ENCODE measurements at regions not wholly inside any gene's neighbourhood (a gene's known extent, or its start where the extent isn't known, plus 50 kb on each side); places are given as distances from the start of the nearest gene placed in this dataset.

DNA sequence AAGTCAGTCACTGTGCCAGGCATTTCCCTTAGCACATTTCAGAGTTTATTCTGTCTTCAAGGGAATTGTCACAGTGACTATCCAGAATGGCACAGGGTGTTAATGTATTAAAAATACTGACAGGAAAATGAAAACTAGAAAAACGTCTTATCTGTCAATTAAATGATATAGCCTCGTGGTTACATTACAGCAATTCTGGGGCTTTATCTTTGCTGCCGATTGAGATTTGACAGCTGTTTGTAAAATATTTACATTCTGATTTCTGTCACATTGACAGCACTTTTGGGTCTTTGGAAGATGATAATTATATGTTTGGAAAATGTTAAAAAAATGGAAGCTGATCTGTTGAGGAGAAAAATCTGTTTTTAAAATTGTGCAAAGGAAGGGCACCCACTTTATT is 250.0 kb downstream of the CHRM3 start:
- Mint-ChIP-seq H3K9me3 (no peaks in the 10 kb centered on the region), H3K27me3 (no peaks in the 10 kb centered on the region), H3K27ac (no peak overlapping the region), H3K4me1 (no peaks in the 10 kb centered on the region), H3K36me3 (ENCODE audit: low read depth) (no peaks in the 10 kb centered on the region), H3K4me3 (no peak overlapping the region)
- intact Hi-C loops (cut with micrococcal nuclease), result no loop called here
- no peak for DNase-seq

DNA sequence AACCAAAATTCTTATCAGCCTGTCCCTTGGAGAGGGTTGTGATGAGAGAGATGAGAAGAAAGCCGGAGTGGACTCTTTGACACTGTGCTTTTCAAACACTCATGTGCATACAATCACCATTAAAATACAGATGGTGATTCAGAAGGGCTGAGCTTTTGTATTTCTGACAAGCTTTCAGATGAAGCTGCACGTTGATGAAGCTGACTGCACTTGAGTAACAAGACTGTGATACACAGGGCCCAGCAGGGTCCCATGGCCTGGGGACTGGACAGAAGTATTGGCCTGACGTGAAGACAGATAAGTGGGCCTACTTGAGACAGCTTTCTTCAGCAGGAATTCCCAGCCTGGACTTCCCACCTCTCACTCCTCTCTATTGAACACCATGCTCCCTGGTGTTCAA is 258.2 kb downstream of the CHRM3 start:
- no peaks in the 10 kb centered on the region for H3K4me1 Mint-ChIP-seq
- intact Hi-C loops (cut with micrococcal nuclease), result no loop called here
- no peak overlapping the region for H3K27ac Mint-ChIP-seq

DNA sequence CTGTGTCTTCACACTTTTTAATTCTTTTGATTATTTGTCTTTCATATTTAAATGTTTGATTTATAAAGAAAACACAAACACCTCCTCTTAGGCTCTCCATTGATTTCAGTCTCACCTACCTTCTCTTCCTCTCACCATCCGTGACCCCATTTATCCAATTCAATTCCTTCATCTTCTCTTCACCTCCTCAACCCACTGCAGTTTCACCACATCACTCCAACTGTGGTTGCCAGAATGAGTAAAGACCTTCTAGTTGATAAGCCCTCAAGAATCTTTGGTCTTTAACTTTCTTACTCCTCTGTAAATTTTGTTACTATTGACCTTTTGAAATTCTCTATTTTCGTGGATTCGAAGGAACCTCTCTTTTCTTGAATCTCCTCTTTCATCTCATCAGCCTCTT is 260.7 kb downstream of the CHRM3 start:
- DNase-seq, result peak; percentile 43
- intact Hi-C loops (cut with micrococcal nuclease), result no loop called here
- no peaks in the 10 kb centered on the region for H3K4me1 Mint-ChIP-seq

More for the DNA sequence above, 258.2 kb downstream of the CHRM3 start:
- DNase-seq, result peak; percentile 41
- H3K36me3 Mint-ChIP-seq (ENCODE audit: low read depth), result no peaks in the 10 kb centered on the region
- no peaks in the 10 kb centered on the region for H3K27me3 Mint-ChIP-seq
- no peak overlapping the region for H3K4me3 Mint-ChIP-seq
- H3K9me3 Mint-ChIP-seq, result no peaks in the 10 kb centered on the region

DNA sequence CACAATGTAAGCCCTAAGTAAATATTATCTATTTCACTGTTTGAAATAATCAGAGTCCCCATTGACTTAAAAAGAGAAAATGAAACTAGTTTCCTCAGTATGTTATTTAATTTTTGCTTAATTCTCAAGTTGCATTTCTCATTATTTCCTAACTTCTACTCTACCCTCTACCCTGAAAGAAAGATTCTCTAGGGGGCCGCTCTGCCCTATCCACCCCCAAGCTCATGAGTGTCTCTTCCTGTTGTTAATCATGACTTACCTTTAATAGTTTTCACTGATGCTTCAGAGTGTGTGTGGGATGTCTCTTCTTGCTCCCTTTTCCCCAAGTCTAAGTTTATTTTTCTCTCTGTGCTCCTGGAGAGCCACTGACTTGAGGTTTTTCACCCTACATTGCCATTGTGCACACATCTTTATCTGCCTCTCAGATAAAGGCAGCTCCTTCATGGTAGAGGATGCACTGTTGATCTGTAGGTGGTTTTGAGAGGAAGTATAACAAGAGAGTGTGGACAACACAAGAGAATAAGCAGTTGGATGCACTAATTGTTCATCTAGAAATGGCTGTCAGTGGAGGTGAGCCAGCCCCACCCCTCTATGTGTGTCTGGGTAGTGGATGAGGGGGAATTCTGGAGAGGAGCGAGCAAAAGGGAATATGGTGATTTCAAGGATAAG is 261.7 kb downstream of the CHRM3 start:
- no peaks in the 10 kb centered on the region for H3K27me3 Mint-ChIP-seq
- no peak overlapping the region for H3K27ac Mint-ChIP-seq
- no peak overlapping the region for H3K4me3 Mint-ChIP-seq
- intact Hi-C loops (cut with micrococcal nuclease), result no loop called here
- peak; percentile 50 for DNase-seq
- no peaks in the 10 kb centered on the region for H3K4me1 Mint-ChIP-seq
- H3K36me3 Mint-ChIP-seq (ENCODE audit: low read depth), result no peaks in the 10 kb centered on the region
- no peaks in the 10 kb centered on the region for H3K9me3 Mint-ChIP-seq

More for the DNA sequence above, 260.7 kb downstream of the CHRM3 start:
- Mint-ChIP-seq H3K4me3 (no peak overlapping the region), H3K9me3 (no peaks in the 10 kb centered on the region), H3K27me3 (no peaks in the 10 kb centered on the region), H3K27ac (no peak overlapping the region), H3K36me3 (ENCODE audit: low read depth) (no peaks in the 10 kb centered on the region)

DNA sequence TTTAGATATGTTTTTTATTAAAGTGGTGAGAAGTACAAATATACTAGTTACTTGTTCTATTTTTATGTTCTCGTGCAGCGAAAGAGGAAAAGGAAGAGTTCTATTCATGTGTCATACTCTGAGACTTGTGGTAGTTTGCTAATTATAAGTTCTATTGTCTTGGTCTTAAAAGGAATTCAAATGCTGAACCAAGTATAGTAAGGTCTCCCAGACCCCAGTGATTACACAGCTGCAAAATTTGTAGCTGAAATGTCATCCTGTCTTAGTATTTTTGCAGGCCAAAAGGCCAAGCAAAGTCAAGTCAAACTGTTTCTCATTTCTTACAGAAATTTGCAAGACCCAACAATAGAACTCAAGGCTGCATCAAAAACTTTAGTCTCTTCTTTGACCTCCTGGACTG is 268.7 kb downstream of the CHRM3 start:
- H3K36me3 Mint-ChIP-seq (ENCODE audit: low read depth), result no peaks in the 10 kb centered on the region
- DNase-seq, result no peak
- H3K27ac Mint-ChIP-seq, result no peak overlapping the region
- no peaks in the 10 kb centered on the region for H3K9me3 Mint-ChIP-seq
- intact Hi-C loops (cut with micrococcal nuclease), result no loop called here
- H3K4me1 Mint-ChIP-seq, result no peaks in the 10 kb centered on the region
- H3K4me3 Mint-ChIP-seq, result no peak overlapping the region
- H3K27me3 Mint-ChIP-seq, result no peaks in the 10 kb centered on the region

DNA sequence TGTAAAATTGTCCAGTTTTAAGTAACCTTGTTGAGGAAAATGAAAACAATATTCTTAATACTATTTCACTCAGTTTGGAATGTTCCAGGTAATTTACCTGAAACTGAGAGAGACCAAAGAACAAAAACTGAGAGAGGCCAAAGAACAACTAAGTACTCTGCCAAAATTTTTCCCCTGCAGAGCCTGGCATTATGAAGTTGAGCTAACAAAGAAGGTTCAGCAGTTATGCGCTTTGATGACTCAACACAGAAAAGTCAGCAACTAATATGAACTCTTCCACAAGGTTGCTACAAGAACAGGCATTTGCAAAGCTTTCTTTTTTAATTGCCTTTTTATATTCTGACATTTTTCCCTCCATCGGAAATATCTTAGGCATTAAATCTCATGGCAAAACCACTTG is 270.9 kb downstream of the CHRM3 start:
- H3K27ac Mint-ChIP-seq, result no peak overlapping the region
- intact Hi-C loops (cut with micrococcal nuclease), result no loop called here
- DNase-seq, result no peak
- no peaks in the 10 kb centered on the region for H3K4me1 Mint-ChIP-seq
- no peaks in the 10 kb centered on the region for H3K36me3 Mint-ChIP-seq (ENCODE audit: low read depth)
- no peak overlapping the region for H3K4me3 Mint-ChIP-seq
- H3K27me3 Mint-ChIP-seq, result no peaks in the 10 kb centered on the region
- no peaks in the 10 kb centered on the region for H3K9me3 Mint-ChIP-seq

DNA sequence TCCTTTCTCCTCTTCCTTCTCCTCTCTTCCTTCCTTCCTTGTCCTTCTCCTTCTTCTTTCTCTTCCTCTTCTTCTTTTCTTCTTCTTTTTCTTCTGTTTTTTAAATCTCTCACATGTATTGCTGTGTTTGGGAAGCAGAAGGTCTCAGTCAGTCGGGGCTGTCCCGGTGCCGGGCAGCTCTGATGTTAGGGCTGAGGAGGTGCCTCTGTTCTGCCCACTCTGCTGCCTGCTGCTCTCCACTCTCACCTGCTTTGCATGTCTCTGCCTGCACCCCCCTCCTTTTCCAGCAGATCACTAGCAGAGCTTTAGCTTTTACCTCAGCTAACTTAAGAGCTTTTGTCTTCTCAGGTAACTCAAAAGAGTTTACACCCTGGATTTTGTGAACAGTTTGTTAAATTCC is 276.6 kb downstream of the CHRM3 start:
- no peaks in the 10 kb centered on the region for H3K4me1 Mint-ChIP-seq
- H3K4me3 Mint-ChIP-seq, result no peak overlapping the region
- H3K36me3 Mint-ChIP-seq (ENCODE audit: low read depth), result no peaks in the 10 kb centered on the region
- no peak for DNase-seq
- no peak overlapping the region for H3K27ac Mint-ChIP-seq
- intact Hi-C loops (cut with micrococcal nuclease), result no loop called here
- peaks cover 4% of the 10 kb centered on the region for H3K9me3 Mint-ChIP-seq
- H3K27me3 Mint-ChIP-seq, result no peaks in the 10 kb centered on the region

DNA sequence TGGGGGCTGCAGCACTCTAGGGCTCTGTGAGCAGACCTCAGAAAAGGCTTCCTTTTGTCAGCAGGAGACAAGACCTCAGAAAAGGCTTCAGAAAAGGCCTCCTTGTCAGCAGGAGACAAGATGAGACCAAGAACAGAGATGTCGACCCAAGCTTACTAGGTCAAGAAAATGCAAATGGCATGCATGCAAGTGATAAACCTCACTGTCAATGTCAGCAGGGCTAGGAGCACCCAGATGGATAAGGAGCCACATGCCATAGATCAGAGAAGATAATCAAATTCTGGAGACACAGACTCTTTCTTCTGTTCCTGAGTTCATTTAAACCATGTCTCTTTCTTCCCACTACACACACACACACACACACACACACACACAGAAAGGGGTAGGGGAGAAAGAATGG is 285.9 kb downstream of the CHRM3 start:
- no peak for DNase-seq
- H3K4me1 Mint-ChIP-seq, result no peaks in the 10 kb centered on the region
- H3K36me3 Mint-ChIP-seq (ENCODE audit: low read depth), result no peaks in the 10 kb centered on the region
- H3K9me3 Mint-ChIP-seq, result no peaks in the 10 kb centered on the region
- intact Hi-C loops (cut with micrococcal nuclease), result no loop called here
- H3K4me3 Mint-ChIP-seq, result no peak overlapping the region
- H3K27ac Mint-ChIP-seq, result no peak overlapping the region
- H3K27me3 Mint-ChIP-seq, result peaks cover 1% of the 10 kb centered on the region

DNA sequence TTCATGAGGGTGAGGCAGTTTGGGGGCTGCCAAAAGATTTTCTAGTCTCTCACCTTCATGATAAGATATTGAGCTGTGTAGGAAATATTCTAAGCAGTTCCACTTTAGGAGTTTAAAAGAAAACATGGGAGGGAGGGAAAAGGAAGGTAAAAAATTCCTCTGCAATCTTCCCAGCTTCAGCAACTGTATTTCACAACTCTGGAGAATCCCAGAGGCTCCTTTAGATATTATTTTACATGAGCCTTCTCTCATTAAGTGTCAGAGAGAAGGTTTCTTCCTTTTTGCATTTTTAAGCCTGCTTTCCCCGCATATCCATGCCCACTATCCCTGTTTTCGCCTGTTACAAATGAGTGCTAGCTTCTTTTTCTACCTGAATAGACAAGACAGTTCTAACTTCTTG is 289.4 kb downstream of the CHRM3 start:
- H3K27me3 Mint-ChIP-seq, result peaks cover 1% of the 10 kb centered on the region
- H3K4me3 Mint-ChIP-seq, result no peak overlapping the region
- no peaks in the 10 kb centered on the region for H3K36me3 Mint-ChIP-seq (ENCODE audit: low read depth)
- H3K4me1 Mint-ChIP-seq, result no peaks in the 10 kb centered on the region
- peaks cover 3% of the 10 kb centered on the region for H3K9me3 Mint-ChIP-seq
- H3K27ac Mint-ChIP-seq, result no peak overlapping the region
- no peak for DNase-seq
- intact Hi-C loops (cut with micrococcal nuclease), result no loop called here

DNA sequence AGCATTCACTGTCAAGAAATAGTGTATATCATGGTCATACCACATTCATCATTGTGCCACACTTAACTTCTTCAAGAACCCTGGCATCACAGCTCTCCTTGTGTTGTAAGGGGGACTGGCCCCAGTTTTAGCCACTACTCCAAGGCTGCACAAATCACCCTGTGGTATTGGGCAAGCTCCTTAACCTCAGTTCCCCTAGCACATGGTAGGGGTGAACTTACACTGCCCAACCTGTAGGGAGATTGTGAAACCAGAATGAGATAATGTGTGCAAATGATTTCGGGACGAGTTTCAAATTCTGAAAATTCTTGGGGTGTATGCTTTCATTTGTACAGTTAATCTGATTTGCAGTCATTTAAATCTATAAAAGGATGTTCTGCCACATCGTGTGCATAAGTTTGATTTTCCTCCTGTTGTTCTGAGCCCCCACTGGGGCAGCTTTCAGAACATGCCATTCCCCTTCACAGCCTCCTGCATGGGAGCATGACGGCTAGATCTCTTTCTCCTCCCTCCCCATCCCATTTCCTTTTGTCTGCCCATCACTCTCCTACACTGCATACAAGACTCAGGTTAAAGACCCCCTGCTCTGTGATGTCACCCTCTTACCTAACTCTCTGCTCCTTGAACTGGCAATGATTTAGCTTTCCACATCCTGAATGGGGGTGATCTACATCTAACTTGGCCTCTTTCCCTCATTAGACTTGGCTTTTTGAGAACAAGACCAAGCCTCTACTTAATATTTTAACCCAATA is 290.3 kb downstream of the CHRM3 start:
- intact Hi-C loops (cut with micrococcal nuclease), result no loop called here

DNA sequence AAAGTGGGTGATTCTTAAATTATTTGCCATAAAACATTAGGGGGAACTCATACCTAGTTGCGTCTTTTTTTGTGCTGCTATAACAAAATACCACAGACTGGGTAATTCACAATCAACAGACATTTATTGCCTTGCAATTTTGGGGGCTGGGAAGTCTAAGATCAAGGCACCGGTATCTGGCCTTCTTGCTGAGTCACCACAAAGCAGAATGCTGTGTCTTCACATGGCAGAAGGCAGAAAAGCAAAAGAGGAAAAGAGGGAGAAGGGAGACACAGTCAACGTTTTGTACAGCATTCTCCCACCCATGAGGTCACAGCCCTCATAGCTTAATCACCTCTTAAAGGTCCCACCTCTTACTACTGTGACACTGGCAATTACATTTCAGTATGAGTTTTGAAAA is 291.0 kb downstream of the CHRM3 start:
- H3K9me3 Mint-ChIP-seq, result peaks cover 4% of the 10 kb centered on the region
- H3K27me3 Mint-ChIP-seq, result peaks cover 1% of the 10 kb centered on the region
- intact Hi-C loops (cut with micrococcal nuclease), result no loop called here
- H3K27ac Mint-ChIP-seq, result no peak overlapping the region
- no peaks in the 10 kb centered on the region for H3K36me3 Mint-ChIP-seq (ENCODE audit: low read depth)
- no peaks in the 10 kb centered on the region for H3K4me1 Mint-ChIP-seq
- no peak overlapping the region for H3K4me3 Mint-ChIP-seq
- DNase-seq, result no peak

More for the DNA sequence above, 290.3 kb downstream of the CHRM3 start:
- H3K27me3 Mint-ChIP-seq, result peaks cover 1% of the 10 kb centered on the region
- H3K4me1 Mint-ChIP-seq, result no peaks in the 10 kb centered on the region
- H3K9me3 Mint-ChIP-seq, result peaks cover 4% of the 10 kb centered on the region
- no peak overlapping the region for H3K4me3 Mint-ChIP-seq
- no peak for DNase-seq
- no peak overlapping the region for H3K27ac Mint-ChIP-seq
- H3K36me3 Mint-ChIP-seq (ENCODE audit: low read depth), result no peaks in the 10 kb centered on the region

DNA sequence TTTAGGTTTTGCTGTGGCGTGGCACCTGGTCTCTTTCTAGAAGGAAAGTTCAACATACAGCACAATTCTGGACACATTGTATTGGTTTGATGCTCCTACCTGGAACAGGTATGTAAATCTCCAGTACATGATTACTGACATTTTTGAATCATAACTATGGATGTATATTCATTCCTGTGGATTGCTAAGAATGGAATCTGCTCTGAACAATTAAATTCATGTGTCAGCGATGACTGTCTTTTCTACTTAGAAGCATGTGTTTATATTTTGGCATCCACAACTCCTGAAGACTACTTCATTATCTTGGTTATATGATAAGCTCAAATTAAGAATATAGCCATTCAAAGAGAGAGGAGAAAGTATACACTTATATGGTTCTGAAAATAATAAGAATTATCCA is 291.8 kb downstream of the CHRM3 start:
- no peak for DNase-seq
- peaks cover 4% of the 10 kb centered on the region for H3K9me3 Mint-ChIP-seq
- no peak overlapping the region for H3K4me3 Mint-ChIP-seq
- intact Hi-C loops (cut with micrococcal nuclease), result no loop called here
- H3K27me3 Mint-ChIP-seq, result peaks cover 1% of the 10 kb centered on the region
- H3K36me3 Mint-ChIP-seq (ENCODE audit: low read depth), result no peaks in the 10 kb centered on the region
- no peaks in the 10 kb centered on the region for H3K4me1 Mint-ChIP-seq
- H3K27ac Mint-ChIP-seq, result no peak overlapping the region

DNA sequence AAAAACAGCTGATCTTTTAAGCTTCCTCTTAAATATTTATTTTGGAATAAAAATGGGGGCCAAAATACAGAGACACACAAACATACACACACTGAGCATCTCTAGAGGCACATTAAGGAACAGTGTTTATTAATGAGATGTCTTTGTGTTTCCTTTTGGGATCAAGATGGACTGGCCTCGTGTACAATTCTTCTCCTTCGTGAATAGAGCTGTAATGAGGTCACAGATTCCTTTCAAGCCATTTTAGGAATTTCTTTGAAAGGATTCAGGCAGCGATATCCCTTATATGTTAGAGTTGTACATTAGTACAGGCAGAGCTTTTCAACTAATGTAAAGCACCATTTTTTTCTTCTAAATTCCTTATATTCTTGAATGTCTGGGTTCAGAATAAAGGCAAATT is 295.7 kb downstream of the CHRM3 start:
- H3K27ac Mint-ChIP-seq, result no peak overlapping the region
- no peaks in the 10 kb centered on the region for H3K36me3 Mint-ChIP-seq (ENCODE audit: low read depth)
- no peak for DNase-seq
- peaks cover 4% of the 10 kb centered on the region for H3K9me3 Mint-ChIP-seq
- intact Hi-C loops (cut with micrococcal nuclease), result no loop called here
- H3K4me3 Mint-ChIP-seq, result no peak overlapping the region
- H3K4me1 Mint-ChIP-seq, result peaks cover 2% of the 10 kb centered on the region
- H3K27me3 Mint-ChIP-seq, result peaks cover 2% of the 10 kb centered on the region

DNA sequence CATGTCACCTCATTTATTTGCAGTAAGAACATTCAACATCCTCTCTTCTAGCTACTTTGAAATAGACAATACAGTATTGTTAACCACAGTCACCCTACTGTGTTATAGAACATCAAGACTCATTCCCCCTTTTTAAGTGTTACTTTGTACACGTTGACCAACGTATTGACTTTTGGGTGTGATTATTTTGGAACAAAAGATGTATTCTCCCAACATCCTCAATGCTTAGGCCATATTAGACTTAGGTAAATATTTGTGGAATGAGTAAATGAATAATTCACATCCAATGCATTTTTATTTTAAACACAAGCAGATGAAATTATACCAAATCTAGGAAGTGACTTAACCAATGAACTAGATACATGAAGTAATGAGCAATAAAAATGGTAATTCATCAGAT is 296.6 kb downstream of the CHRM3 start:
- no peak overlapping the region for H3K4me3 Mint-ChIP-seq
- no peaks in the 10 kb centered on the region for H3K36me3 Mint-ChIP-seq (ENCODE audit: low read depth)
- peaks cover 2% of the 10 kb centered on the region for H3K27me3 Mint-ChIP-seq
- H3K9me3 Mint-ChIP-seq, result peaks cover 4% of the 10 kb centered on the region
- peaks cover 2% of the 10 kb centered on the region for H3K4me1 Mint-ChIP-seq
- H3K27ac Mint-ChIP-seq, result no peak overlapping the region
- no peak for DNase-seq
- intact Hi-C loops (cut with micrococcal nuclease), result no loop called here

DNA sequence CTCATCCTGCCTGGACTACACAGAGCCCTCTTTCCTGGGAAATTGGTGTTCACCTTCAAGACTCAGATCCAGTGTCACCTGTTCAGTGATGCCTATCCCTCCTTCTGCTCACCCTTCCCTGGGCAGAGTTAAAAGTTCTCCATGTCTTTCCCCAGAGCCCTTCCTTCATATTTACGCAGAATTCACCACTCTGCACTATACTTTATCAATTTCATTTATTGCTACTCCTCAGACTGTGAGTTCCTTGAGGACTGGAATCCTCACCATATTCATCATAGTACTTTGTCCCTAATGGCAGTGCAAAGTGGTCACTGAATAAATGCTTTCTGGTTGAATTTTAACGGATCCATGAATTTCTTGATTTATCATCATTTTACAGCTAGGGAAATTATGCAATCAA is 300.0 kb downstream of the CHRM3 start:
- Mint-ChIP-seq H3K4me3 (no peak overlapping the region), H3K27ac (no peak overlapping the region), H3K27me3 (peaks cover 2% of the 10 kb centered on the region), H3K36me3 (ENCODE audit: low read depth) (no peaks in the 10 kb centered on the region), H3K9me3 (no peaks in the 10 kb centered on the region), H3K4me1 (peaks cover 2% of the 10 kb centered on the region)
- intact Hi-C loops (cut with micrococcal nuclease), result no loop called here
- no peak for DNase-seq

Measured in activated CD4-positive, alpha-beta T cell treated with anti-CD3 and anti-CD28 coated beads, Interleukin-2, amount 10 ng/mL, durations not matched to agents 24 days and 14 days (primary cell).